H1 (cell line): ENCODE measurements at regions not wholly inside any gene's neighbourhood (a gene's known extent, or its start where the extent isn't known, plus 50 kb on each side); places are given as distances from the start of the nearest gene placed in this dataset.

Source experiments
- CTCF ChIA-PET: fragments of 300-600 bp; sonication (Branson Sonifier 250); formaldehyde crosslinking; loops from one replicate; lab custom pipeline; 2021; ENCODE audit not compliant: partially characterized antibody; lab: Charles Lee
- POLR2A ChIA-PET: fragments of 300-600 bp; sonication (Branson Sonifier 250); formaldehyde crosslinking; loops from one replicate; lab custom pipeline; 2021; ENCODE audit warnings: inconsistent platforms; ENCODE audit not compliant: partially characterized antibody; lab: Charles Lee
- DNase-seq, 2 experiments: peaks; one replicate each; pipeline versions ENCODE4 v3.0.0 to v3.0.0-alpha.2; 2010 to 2022; ENCODE audit warnings: low spot score in 2 of 2, low read depth in 1 of 2, mixed read lengths in 1 of 2
- FAIRE-seq: peaks from 2 replicates; lab custom pipeline; 2011; peaks lifted over from hg19 to GRCh38; lab: Jason Lieb, UNC
- H2AFZ ChIP-seq: 2 replicates; pipeline ENCODE4 v1.8.1; 2012; ENCODE audit warnings: low read length, inconsistent platforms
- H2AK5ac ChIP-seq: 2 replicates; pipeline ENCODE4 v1.6.1; 2013; ENCODE audit warnings: low read depth, low read length
- H2BK120ac ChIP-seq: replicated peaks from 2 replicates; pipeline ENCODE3; 2013; ENCODE audit warnings: low read depth, low read length, inconsistent platforms
- H2BK12ac ChIP-seq: 2 replicates; pipeline ENCODE4 v1.6.1; 2013; ENCODE audit warnings: low read depth, low read length
- H2BK15ac ChIP-seq: 2 replicates; pipeline ENCODE4 v1.6.1; 2013; ENCODE audit warnings: low read length
- H2BK20ac ChIP-seq: 2 replicates; pipeline ENCODE4 v1.6.1; 2013; ENCODE audit warnings: low read length
- H2BK5ac ChIP-seq: 2 replicates; pipeline ENCODE4 v1.6.1; 2013; ENCODE audit warnings: low read depth, low read length
- H3K14ac ChIP-seq: 2 replicates; pipeline ENCODE4 v1.6.1; 2013; ENCODE audit warnings: inconsistent platforms; ENCODE audit not compliant: insufficient read length
- H3K18ac ChIP-seq: 2 replicates; pipeline ENCODE4 v1.6.1; 2013; ENCODE audit warnings: low read length; ENCODE audit errors: extremely low read depth
- H3K23ac ChIP-seq: 2 replicates; pipeline ENCODE4 v1.6.1; 2013; ENCODE audit warnings: inconsistent platforms; ENCODE audit not compliant: insufficient read length
- H3K23me2 ChIP-seq: 2 replicates; pipeline ENCODE4 v1.6.1; 2013; ENCODE audit warnings: low read depth, low read length
- H3K27ac ChIP-seq: 2 replicates; pipeline ENCODE4 v1.6.1; 2011; ENCODE audit warnings: low read depth, low read length, inconsistent platforms
- H3K27me3 ChIP-seq, 4 experiments: replicated peaks in 1 of 4; 1 replicate in 1 of 4; 2 replicates in 3 of 4; pipeline versions ENCODE4 v1.6.1 to v1.8.1; 2011 to 2013; ENCODE audit warnings: low read length in 3 of 4, mild to moderate bottlenecking in 3 of 4, inconsistent platforms in 2 of 4, mixed read lengths in 2 of 4, moderate library complexity in 1 of 4; ENCODE audit not compliant: control insufficient read depth in 3 of 4, insufficient read depth in 3 of 4; ENCODE audit errors: extremely low read depth in 1 of 4
- H3K36me3 ChIP-seq, 4 experiments: 2 replicates each; pipeline versions ENCODE4 v1.6.1 to v1.8.1; 2011 to 2013; ENCODE audit warnings: mild to moderate bottlenecking in 4 of 4, low read length in 3 of 4, moderate library complexity in 2 of 4, control low read depth in 1 of 4, inconsistent platforms in 1 of 4; ENCODE audit not compliant: insufficient read depth in 4 of 4, control insufficient read depth in 2 of 4
- H3K4ac ChIP-seq: replicated peaks from 2 replicates; pipeline ENCODE3; 2013; ENCODE audit warnings: low read length, low read depth, mixed read lengths, inconsistent platforms; ENCODE audit not compliant: insufficient read length
- H3K4me1 ChIP-seq, 4 experiments: replicated peaks in 1 of 4; 1 replicate in 1 of 4; 2 replicates in 3 of 4; pipeline versions ENCODE4 v1.6.1 to v1.8.1; 2011 to 2013; ENCODE audit warnings: low read length in 3 of 4, inconsistent platforms in 2 of 4, mixed read lengths in 1 of 4; ENCODE audit not compliant: insufficient read depth in 4 of 4, control insufficient read depth in 3 of 4
- H3K4me2 ChIP-seq, 2 experiments: 2 replicates each; pipeline versions ENCODE4 v1.6.1 to v1.8.1; 2011 to 2013; ENCODE audit warnings: low read depth in 2 of 2, low read length in 2 of 2, control low read depth in 1 of 2, inconsistent platforms in 1 of 2, mild to moderate bottlenecking in 1 of 2; ENCODE audit not compliant: insufficient read depth in 1 of 2
- H3K4me3 ChIP-seq, 4 experiments: fragments of 200-600, 300-600 bp in 1 of 4; sonication (generic), shearing (Covaris generic), sonication (Bioruptor Twin) in 1 of 4; 2 replicates each; pipeline versions ENCODE4 v1.5.1 to v1.8.1; 2011 to 2016; ENCODE audit warnings: low read length in 4 of 4, low read depth in 3 of 4, control low read depth in 2 of 4, inconsistent platforms in 2 of 4, mild to moderate bottlenecking in 2 of 4, mixed read lengths in 1 of 4, moderate library complexity in 1 of 4; ENCODE audit not compliant: insufficient read depth in 2 of 4; ENCODE audit errors: extremely low read depth in 1 of 4
- H3K56ac ChIP-seq: replicated peaks from 2 replicates; pipeline ENCODE3; 2013; ENCODE audit warnings: low read depth, mild to moderate bottlenecking, mixed read lengths, low read length, inconsistent platforms; ENCODE audit not compliant: insufficient read length
- H3K79me1 ChIP-seq: 2 replicates; pipeline ENCODE4 v1.6.1; 2013; ENCODE audit warnings: low read depth, low read length, control low read depth
- H3K79me2 ChIP-seq, 2 experiments: 2 replicates each; pipeline versions ENCODE4 v1.6.1 to v1.8.1; 2012 to 2013; ENCODE audit warnings: low read length in 2 of 2, mild to moderate bottlenecking in 2 of 2, inconsistent platforms in 1 of 2; ENCODE audit not compliant: insufficient read depth in 2 of 2, control insufficient read depth in 1 of 2
- H3K9ac ChIP-seq, 4 experiments: replicated peaks in 1 of 4; 1 replicate in 1 of 4; 2 replicates in 3 of 4; pipeline versions ENCODE4 v1.6.1 to v1.8.1; 2011 to 2013; ENCODE audit warnings: low read depth in 3 of 4, low read length in 3 of 4, control low read depth in 2 of 4, mild to moderate bottlenecking in 2 of 4, moderate library complexity in 2 of 4, inconsistent platforms in 1 of 4; ENCODE audit errors: extremely low read depth in 1 of 4
- H3K9me3 ChIP-seq, 2 experiments: 2 replicates each; pipeline versions ENCODE4 v1.6.1 to v1.8.1; 2012 to 2013; ENCODE audit warnings: mild to moderate bottlenecking in 2 of 2, moderate library complexity in 2 of 2, control low read depth in 1 of 2, inconsistent platforms in 1 of 2, low read depth in 1 of 2, low read length in 1 of 2, mixed read lengths in 1 of 2; ENCODE audit not compliant: insufficient read depth in 2 of 2
- H4K20me1 ChIP-seq, 2 experiments: replicated peaks in 1 of 2; 2 replicates each; pipeline versions ENCODE3 to v1.8.1; 2011 to 2013; ENCODE audit warnings: inconsistent platforms in 2 of 2, low read length in 2 of 2, mild to moderate bottlenecking in 1 of 2; ENCODE audit not compliant: insufficient read depth in 2 of 2, control insufficient read depth in 1 of 2
- H4K5ac ChIP-seq: 2 replicates; pipeline ENCODE4 v1.6.1; 2013; ENCODE audit warnings: low read length, low read depth, mixed read lengths, inconsistent platforms; ENCODE audit not compliant: insufficient read length
- H4K8ac ChIP-seq: 2 replicates; pipeline ENCODE4 v1.8.0; 2013; ENCODE audit warnings: mild to moderate bottlenecking, moderate library complexity, low read length, inconsistent platforms; ENCODE audit not compliant: insufficient read depth; ENCODE audit errors: extremely low read depth
- H4K91ac ChIP-seq: replicated peaks from 2 replicates; pipeline ENCODE3; 2013; ENCODE audit warnings: low read length, mixed read lengths, inconsistent platforms; ENCODE audit not compliant: insufficient read length
- CHD1 ChIP-seq: IDR thresholded peaks from 2 replicates; pipeline ENCODE4 v1.6.1; 2012; ENCODE audit warnings: low read depth, low read length, improper control_type of control experiment
- CHD2 ChIP-seq: IDR thresholded peaks from 2 replicates; pipeline ENCODE4 v1.6.1; 2012; ENCODE audit warnings: low read length, improper control_type of control experiment
- GTF2F1 ChIP-seq: IDR thresholded peaks from 2 replicates; pipeline ENCODE4 v1.6.1; 2012; ENCODE audit warnings: low read depth, low read length, improper control_type of control experiment, borderline replicate concordance
- KDM1A ChIP-seq: fragments of 200-600, 300-600 bp; sonication (generic); IDR thresholded peaks from 2 replicates; pipeline ENCODE4 v1.7.1; 2016; ENCODE audit warnings: mild to moderate bottlenecking, low read length, borderline replicate concordance
- KDM4A ChIP-seq: IDR thresholded peaks from one replicate; pipeline ENCODE4 v1.7.1; 2012; ENCODE audit warnings: low read depth, mild to moderate bottlenecking, moderate library complexity, low read length, inconsistent platforms; ENCODE audit not compliant: severe bottlenecking
- MAX ChIP-seq: IDR thresholded peaks from 2 replicates; pipeline ENCODE4 v1.6.1; 2012; ENCODE audit warnings: inconsistent platforms
- NANOG ChIP-seq: IDR thresholded peaks from 2 replicates; pipeline ENCODE4 v1.6.1; 2011; ENCODE audit warnings: low read length, low read depth, mild to moderate bottlenecking, inconsistent platforms; ENCODE audit not compliant: insufficient read depth, poor library complexity, severe bottlenecking
- PHF8 ChIP-seq: fragments of 200-600 bp; sonication (generic); conservative IDR thresholded peaks from 2 replicates; pipeline ENCODE4 v1.7.1; 2012; ENCODE audit warnings: low read depth, mild to moderate bottlenecking, inconsistent platforms, low read length, moderate library complexity
- POLR2A ChIP-seq, 2 experiments: IDR thresholded peaks; 1 replicate in 1 of 2; 2 replicates in 1 of 2; pipeline ENCODE4 v1.6.1; 2011; ENCODE audit warnings: low read depth in 2 of 2, low read length in 2 of 2, mild to moderate bottlenecking in 2 of 2; ENCODE audit errors: control extremely low read depth in 1 of 2
- POLR2AphosphoS5 ChIP-seq: IDR thresholded peaks from 2 replicates; pipeline ENCODE4 v1.6.1; 2011; ENCODE audit warnings: low read depth, low read length
- POU5F1 ChIP-seq: IDR thresholded peaks from 2 replicates; pipeline ENCODE4 v1.6.1; 2011; ENCODE audit warnings: low read depth, mild to moderate bottlenecking, low read length, moderate library complexity
- RBBP5 ChIP-seq: IDR thresholded peaks from 2 replicates; pipeline ENCODE4 v1.7.1; 2012; ENCODE audit warnings: low read depth, mild to moderate bottlenecking, inconsistent platforms, low read length, moderate library complexity, borderline replicate concordance
- RFX5 ChIP-seq: IDR thresholded peaks from 2 replicates; pipeline ENCODE4 v1.6.1; 2011; ENCODE audit warnings: low read depth, low read length, improper control_type of control experiment, borderline replicate concordance
- SIRT6 ChIP-seq: IDR thresholded peaks from one replicate; pipeline ENCODE4 v1.7.1; 2012; ENCODE audit warnings: low read length, inconsistent platforms
- TAF7 ChIP-seq: optimal IDR thresholded peaks from 2 replicates; pipeline ENCODE3; 2011; ENCODE audit warnings: low read depth, mild to moderate bottlenecking, inconsistent platforms, low read length, moderate library complexity, borderline replicate concordance
- ZNF274 ChIP-seq: IDR thresholded peaks from 2 replicates; pipeline ENCODE4 v1.7.0; 2012; ENCODE audit warnings: low read length, borderline replicate concordance; ENCODE audit errors: extremely low read depth
- WGBS, 2 experiments: shearing (Covaris generic) in 1 of 2; methylation state at CpG; one replicate each; pipeline versions ENCODE4 v1.1.6 to v1.1.7; 2013 to 2015; ENCODE audit warnings: low lambda C conversion rate in 2 of 2, mixed read lengths in 2 of 2, inconsistent platforms in 1 of 2, low coverage in 1 of 2, missing lambda C conversion rate in 1 of 2; ENCODE audit not compliant: insufficient replicate concordance in 2 of 2, insufficient coverage in 1 of 2, insufficient read length in 1 of 2; ENCODE audit errors: extremely low coverage in 1 of 2, missing lambda C conversion rate in 1 of 2; 5-methylcytosine and 5-hydroxymethylcytosine counted together

GRCh38 chr16:59220011-59220410 lies 485.9 kb upstream of the GOT2 start:
- WGBS, 2 experiments: 94% methylated on average over 1 of the region's 1 CpG; no CpG with 5 or more reads in 1 of the 2 experiments
- H3K4me3 ChIP-seq: no peak overlapping the region
- H2BK15ac ChIP-seq: no peak overlapping the region
- TF ChIP-seq POU5F1 (no peak), TAF7 (no peak), POLR2AphosphoS5 (no peak), GTF2F1 (no peak), POLR2A (IDR thresholded peaks at IDR 0.05; ENCODE audit: control extremely low read depth in 1 of 2, low read depth in 2 of 2, low read length in 2 of 2) (no peak), ZNF274 (no peak), NANOG (no peak), CHD2 (no peak), MAX (no peak), CHD1 (no peak), RBBP5 (no peak), KDM1A (no peak), PHF8 (no peak), SIRT6 (no peak), KDM4A (no peak), RFX5 (no peak)
- TF ChIP-seq, all 59 proteins: peak for 0
- Histone ChIP-seq H3K4me1 (peaks cover 0 to 2% (median 0%) of the 10 kb centered on the region in 4 experiments; a peak in 1 of 7 replicates), H3K4ac (no peak overlapping the region), H3K9me3 (no peaks in the 10 kb centered on the region), H2AK5ac (no peak overlapping the region), H2BK12ac (no peak overlapping the region), H2BK5ac (no peak overlapping the region), H3K9ac (no peak overlapping the region), H3K36me3 (no peaks in the 10 kb centered on the region), H3K4me2 (no peak overlapping the region), H3K79me2 (no peaks in the 10 kb centered on the region), H2BK20ac (no peak overlapping the region), H3K18ac (no peak overlapping the region), H4K8ac (no peak overlapping the region), H3K79me1 (no peaks in the 10 kb centered on the region), H3K27ac (no peak overlapping the region), H3K14ac (no peak overlapping the region), H3K56ac (no peak overlapping the region), H3K23ac (no peak overlapping the region), H4K20me1 (no peaks in the 10 kb centered on the region), H3K27me3 (no peaks in the 10 kb centered on the region), H2AFZ (0 out of 2 replicates have a peak overlapping the region, but pooled peaks have one; percentile 3), H3K23me2 (no peaks in the 10 kb centered on the region), H4K5ac (no peak overlapping the region), H4K91ac (no peak overlapping the region), H2BK120ac (no peak overlapping the region)
- FAIRE-seq: no peak
- ChIA-PET CTCF (no interaction called here), POLR2A (no interaction called here)
- DNase-seq: no peak
